Caco-2 (cell line): ENCODE measurements at regions not wholly inside any gene's neighbourhood (a gene's known extent, or its start where the extent isn't known, plus 50 kb on each side); places are given as distances from the start of the nearest gene placed in this dataset.

Source experiments
- BruUV-seq: library from RNA; stranded (reverse); fragments of 400-500 nt; replicated peaks from 2 replicates; lab custom pipeline; 2021; lab: Mats Ljungman, UMichigan
- CTCF ChIA-PET: fragments of 300-600 bp; sonication (Branson Sonifier 250); formaldehyde crosslinking; loops from one replicate; lab custom pipeline; 2022; ENCODE audit warnings: antibody characterized with exemption; lab: Charles Lee
- POLR2A ChIA-PET: fragments of 300-600 bp; sonication (Branson Sonifier 250); formaldehyde crosslinking; loops from one replicate; lab custom pipeline; 2022; ENCODE audit warnings: antibody characterized with exemption; lab: Charles Lee
- DNase-seq, 2 experiments: peaks; one replicate each; pipeline versions ENCODE4 v3.0.0 to v3.0.0-alpha.2; 2020 to 2022
- H3K27me3 ChIP-seq: replicated peaks from 2 replicates; pipeline ENCODE4 v1.6.0; 2011; ENCODE audit warnings: low read length; ENCODE audit not compliant: control insufficient read depth, insufficient read depth
- H3K36me3 ChIP-seq: 2 replicates; pipeline ENCODE4 v1.5.1; 2011; ENCODE audit warnings: low read length; ENCODE audit not compliant: control insufficient read depth, insufficient read depth
- H3K4me1 ChIP-seq: fragments of 250-450 bp; sonication (Bioruptor Pico); 2 replicates; pipeline ENCODE4 v1.5.1; 2020; ENCODE audit warnings: mild to moderate bottlenecking
- H3K4me3 ChIP-seq: 2 replicates; pipeline ENCODE4 v1.5.1; 2011; ENCODE audit warnings: low read depth, mild to moderate bottlenecking, control low read depth, low read length
- H3K9me3 ChIP-seq: fragments of 250-450 bp; sonication (Bioruptor Pico); 2 replicates; pipeline ENCODE4 v1.5.1; 2020; ENCODE audit warnings: mild to moderate bottlenecking, moderate library complexity
- H3K27ac Mint-ChIP-seq: one replicate; pipeline ENCODE4 v1.8.0; 2022; ENCODE audit warnings: mixed read lengths; ENCODE audit not compliant: unreplicated experiment
- H3K27me3 Mint-ChIP-seq: one replicate; pipeline ENCODE4 v1.8.0; 2022; ENCODE audit warnings: mixed read lengths; ENCODE audit not compliant: insufficient read depth, unreplicated experiment
- H3K36me3 Mint-ChIP-seq: one replicate; pipeline ENCODE4 v1.8.0; 2022; ENCODE audit warnings: mild to moderate bottlenecking, mixed read lengths; ENCODE audit not compliant: insufficient read depth, unreplicated experiment
- H3K4me1 Mint-ChIP-seq: one replicate; pipeline ENCODE4 v1.8.0; 2022; ENCODE audit warnings: low read depth, mixed read lengths; ENCODE audit not compliant: unreplicated experiment
- H3K4me3 Mint-ChIP-seq: one replicate; pipeline ENCODE4 v1.8.0; 2022; ENCODE audit warnings: mild to moderate bottlenecking, moderate library complexity, mixed read lengths; ENCODE audit not compliant: unreplicated experiment
- H3K9me3 Mint-ChIP-seq: one replicate; pipeline ENCODE4 v1.8.0; 2022; ENCODE audit warnings: mixed read lengths; ENCODE audit not compliant: unreplicated experiment
- CTCF ChIP-seq, 2 experiments: fragments of 200-600 bp in 1 of 2; IDR thresholded peaks; 1 replicate in 1 of 2; 2 replicates in 1 of 2; pipeline versions ENCODE4 v1.5.1 to v1.8.0; 2011 to 2022; ENCODE audit warnings: antibody characterized with exemption in 1 of 2, control low read depth in 1 of 2, inconsistent platforms in 1 of 2, low read depth in 1 of 2, low read length in 1 of 2, mild to moderate bottlenecking in 1 of 2, moderate library complexity in 1 of 2; ENCODE audit not compliant: insufficient read depth in 1 of 2, severe bottlenecking in 1 of 2, unreplicated experiment in 1 of 2
- intact Hi-C: fragments of 100-400 bp; cut with micrococcal nuclease; formaldehyde crosslinking; loops from one replicate; pipeline ENCODE4 v1.10.0; 2022; ENCODE audit not compliant: unreplicated experiment

DNA sequence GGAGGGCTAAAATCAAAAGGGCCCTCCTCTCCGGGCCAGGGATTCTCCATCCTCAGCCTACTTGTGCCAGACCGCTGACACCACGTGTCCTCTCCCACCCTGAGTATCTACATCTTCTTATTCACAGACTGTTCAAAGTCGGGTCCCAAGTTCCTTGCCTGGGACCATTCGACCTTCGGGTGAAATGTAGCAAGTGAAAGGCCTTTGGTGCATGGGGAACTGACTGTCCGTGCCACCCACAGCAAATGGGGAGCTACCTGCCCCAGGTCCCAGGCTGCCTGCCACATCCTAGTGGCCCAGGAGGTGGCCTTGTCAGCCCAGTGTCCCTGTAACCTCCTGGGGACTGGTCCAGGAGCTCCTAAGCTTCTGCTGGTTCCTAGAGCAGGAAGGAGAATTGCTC is 67.3 kb downstream of the RTL6 start:
- Histone ChIP-seq H3K4me3 (no peak overlapping the region), H3K36me3 (no peaks in the 10 kb centered on the region), H3K4me1 (peaks cover 15% of the 10 kb centered on the region), H3K9me3 (no peaks in the 10 kb centered on the region), H3K27me3 (no peaks in the 10 kb centered on the region)
- intact Hi-C loops: no loop called here
- no TSS peak for BruUV-seq
- peaks cover 7% of the 10 kb centered on the region for H3K4me1 Mint-ChIP-seq
- ChIA-PET POLR2A (no interaction called here), CTCF (no interaction called here)
- no peaks in the 10 kb centered on the region for H3K36me3 Mint-ChIP-seq
- H3K9me3 Mint-ChIP-seq: no peaks in the 10 kb centered on the region
- no peaks in the 10 kb centered on the region for H3K27me3 Mint-ChIP-seq
- TF ChIP-seq CTCF (IDR thresholded peaks at IDR 0.05; ENCODE audit: insufficient read depth in 1 of 2, low read depth in 1 of 2, low read length in 1 of 2, severe bottlenecking in 1 of 2, unreplicated experiment in 1 of 2): no peak
- no peak overlapping the region for H3K27ac Mint-ChIP-seq
- no peak for DNase-seq
- H3K4me3 Mint-ChIP-seq: no peak overlapping the region

GRCh38 chr22:44429941-44430587 is 68.0 kb downstream of the RTL6 start:
- TF ChIP-seq CTCF (IDR thresholded peaks at IDR 0.05; ENCODE audit: insufficient read depth in 1 of 2, low read depth in 1 of 2, low read length in 1 of 2, severe bottlenecking in 1 of 2, unreplicated experiment in 1 of 2): no peak
- Histone ChIP-seq H3K4me1 (peaks cover 15% of the 10 kb centered on the region), H3K36me3 (no peaks in the 10 kb centered on the region), H3K9me3 (no peaks in the 10 kb centered on the region), H3K4me3 (no peak overlapping the region), H3K27me3 (no peaks in the 10 kb centered on the region)
- POLR2A ChIA-PET: no interaction called here
- CTCF ChIA-PET: no interaction called here
- Mint-ChIP-seq H3K9me3 (no peaks in the 10 kb centered on the region), H3K4me1 (peaks cover 7% of the 10 kb centered on the region), H3K27ac (no peak overlapping the region), H3K27me3 (no peaks in the 10 kb centered on the region), H3K4me3 (no peak overlapping the region), H3K36me3 (no peaks in the 10 kb centered on the region)
- intact Hi-C loops: no loop called here
- DNase-seq: no peak
- no TSS peak for BruUV-seq

- H3K27me3 ChIP-seq: no peaks in the 10 kb centered on the region
- Mint-ChIP-seq H3K4me1 (peaks cover 7% of the 10 kb centered on the region), H3K36me3 (no peaks in the 10 kb centered on the region), H3K9me3 (no peaks in the 10 kb centered on the region), H3K4me3 (no peak overlapping the region), H3K27me3 (no peaks in the 10 kb centered on the region), H3K27ac (no peak overlapping the region)
- BruUV-seq: no TSS peak
- ChIA-PET POLR2A (no interaction called here), CTCF (no interaction called here)
- DNase-seq: no peak
- TF ChIP-seq CTCF (IDR thresholded peaks at IDR 0.05; ENCODE audit: insufficient read depth in 1 of 2, low read depth in 1 of 2, low read length in 1 of 2, severe bottlenecking in 1 of 2, unreplicated experiment in 1 of 2): no peak
- no peak overlapping the region for H3K4me3 ChIP-seq
- H3K9me3 ChIP-seq: no peaks in the 10 kb centered on the region
- intact Hi-C loops: no loop called here
- peaks cover 15% of the 10 kb centered on the region for H3K4me1 ChIP-seq
- no peaks in the 10 kb centered on the region for H3K36me3 ChIP-seq
Measured at GRCh38 chr22:44428941-44429830, 68.8 kb downstream of the RTL6 start.
